ENCODE measurements at regions not wholly inside any gene's neighbourhood (a gene's known extent, or its start where the extent isn't known, plus 50 kb on each side); places are given as distances from the start of the nearest gene placed in this dataset.

DNA sequence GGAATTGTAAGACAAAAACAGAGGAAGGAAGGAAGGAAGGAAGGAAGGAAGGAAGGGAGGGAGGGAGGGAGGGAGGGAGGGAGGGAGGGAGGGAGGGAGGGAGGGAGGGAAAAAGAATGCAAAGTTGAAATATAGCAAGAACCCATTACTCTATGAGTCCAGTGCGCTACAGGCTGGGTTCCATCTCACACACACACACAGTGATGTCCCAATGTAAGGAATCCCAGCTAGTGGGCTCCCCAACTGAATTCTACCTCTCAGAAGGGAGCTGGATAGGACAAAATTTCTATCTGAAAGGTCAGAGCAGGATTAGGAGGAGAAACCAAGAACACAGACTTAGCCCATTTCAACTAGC, 173.4 kb downstream of the DAD1 start:
- no peak for DNase-seq (ENCODE audit: low spot score)

DNA sequence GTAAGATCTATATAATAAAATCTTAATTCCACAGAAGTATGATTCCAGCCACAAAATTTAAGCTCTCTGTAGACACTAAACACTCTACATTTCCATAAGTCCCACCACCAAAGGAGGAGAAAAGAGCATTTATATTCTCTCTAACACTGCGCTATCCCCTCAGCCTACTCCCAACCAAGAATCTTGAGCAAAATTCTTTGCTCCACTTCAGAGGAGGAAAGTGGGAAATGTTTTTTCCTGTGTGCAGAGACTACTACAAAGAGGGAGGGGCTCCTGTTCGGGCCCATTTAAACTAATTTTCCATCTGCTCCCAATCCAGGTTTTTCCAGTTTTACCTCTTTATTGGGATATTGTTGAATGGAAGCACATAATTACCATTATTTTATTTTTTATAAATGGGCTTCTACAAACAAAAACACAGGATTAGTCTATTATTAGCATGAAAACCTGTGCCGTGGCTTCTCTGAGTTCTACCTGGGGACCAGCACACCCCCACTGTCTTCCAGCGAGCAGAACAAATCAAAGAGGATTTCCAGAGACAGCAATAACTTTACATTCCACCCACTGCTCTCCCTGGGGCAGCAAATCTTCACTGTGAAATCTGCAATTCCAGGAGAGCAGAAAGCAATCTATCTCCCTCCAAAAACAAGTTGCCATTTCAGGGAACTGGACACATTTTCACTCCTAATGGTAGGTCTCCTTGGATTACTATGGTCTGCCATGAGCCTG, 174.0 kb downstream of the DAD1 start:
- no peak for DNase-seq (ENCODE audit: low spot score)

DNA sequence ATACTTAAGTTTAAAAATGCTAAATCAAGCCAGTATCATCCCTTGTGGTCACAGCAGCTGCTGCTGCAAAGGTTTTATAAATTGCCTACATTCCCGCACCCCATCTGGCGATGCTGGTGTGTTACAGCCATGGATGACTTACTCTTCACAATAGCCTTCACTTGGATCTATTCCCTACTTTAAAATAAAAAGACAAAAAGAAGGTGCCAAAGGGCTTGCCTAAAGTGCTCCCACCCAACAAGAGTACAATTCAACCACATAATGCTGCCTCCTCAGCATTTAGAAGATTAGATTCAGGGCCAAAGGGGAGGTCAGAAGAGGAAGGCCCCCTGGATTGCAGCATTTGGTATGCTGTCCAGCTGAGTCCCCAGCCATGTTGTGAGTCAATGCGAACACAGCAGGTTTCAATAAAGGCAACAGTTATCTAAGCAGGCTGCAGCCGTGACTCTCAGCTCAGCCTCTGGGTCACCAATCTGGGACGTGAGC, 176.1 kb downstream of the DAD1 start:
- no peak for DNase-seq (ENCODE audit: low spot score)

DNA sequence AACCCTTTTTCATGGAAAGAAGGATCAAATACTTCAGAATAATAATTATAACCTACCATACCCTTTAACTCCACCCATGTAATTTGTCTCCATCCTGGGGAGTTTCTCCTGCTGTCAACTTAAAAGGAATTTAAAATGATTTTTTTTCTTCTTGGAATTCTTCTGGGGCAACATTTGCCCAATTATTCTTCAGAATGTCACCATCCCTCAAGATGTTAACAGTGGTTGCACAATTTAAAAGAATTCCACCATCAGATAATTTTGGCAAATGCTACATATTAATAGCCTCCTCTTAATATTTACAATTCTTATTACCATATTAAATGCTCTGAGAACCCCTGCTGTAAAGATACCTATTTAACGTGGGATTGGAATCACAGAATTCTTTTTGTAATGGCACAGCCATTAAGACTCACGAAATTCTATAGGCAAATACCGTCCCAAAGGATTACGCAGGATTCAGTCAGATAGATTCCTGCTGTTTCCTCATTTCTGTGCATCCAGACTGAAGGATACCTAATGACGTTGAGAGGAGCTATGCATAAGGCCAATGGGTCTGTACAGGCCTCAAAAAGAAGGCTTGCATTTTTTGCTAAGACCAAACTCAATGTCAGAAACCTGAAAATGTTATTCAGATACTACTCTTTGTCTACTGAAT, 177.5 kb downstream of the DAD1 start:
- no peak for DNase-seq (ENCODE audit: low spot score)

DNA sequence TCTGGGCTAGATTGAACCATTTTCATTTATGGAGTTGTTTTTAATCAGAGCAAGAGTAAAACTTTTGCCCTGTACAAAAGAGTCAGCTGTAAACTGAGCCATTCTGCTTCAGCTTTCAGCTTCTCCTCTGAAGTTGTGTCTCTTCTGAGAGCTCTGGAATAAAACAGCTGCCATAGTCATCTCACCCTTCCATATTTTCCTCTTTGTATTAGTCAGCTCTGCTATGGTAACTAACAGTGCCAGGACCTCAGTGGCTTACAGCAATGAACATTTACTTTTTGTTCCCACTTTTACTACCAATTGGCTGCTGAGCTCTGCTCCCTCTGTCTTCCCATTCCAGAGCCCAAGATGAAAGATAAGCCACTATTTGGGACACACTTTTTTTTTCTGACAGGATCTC, 178.5 kb downstream of the DAD1 start:
- no peak for DNase-seq (ENCODE audit: low spot score)

DNA sequence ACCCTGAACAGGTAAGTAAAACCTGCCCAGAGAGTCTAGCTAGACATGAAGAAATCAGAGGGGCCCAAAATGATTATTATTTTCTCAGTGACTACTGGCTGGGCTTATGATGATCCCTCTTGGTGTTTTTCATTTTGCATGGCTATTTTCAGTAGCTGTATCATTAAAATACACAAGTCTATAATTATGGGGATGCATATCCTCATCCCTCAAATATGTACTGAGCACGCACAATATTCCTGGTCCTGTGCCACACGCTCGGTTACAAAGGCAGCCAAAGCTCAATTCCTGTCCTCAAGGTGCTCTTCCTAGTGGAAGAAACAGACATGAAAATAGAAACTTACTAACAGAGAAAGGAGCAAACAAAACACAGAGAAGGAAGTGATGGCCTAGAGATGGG, 180.0 kb downstream of the DAD1 start:
- no peak for DNase-seq (ENCODE audit: low spot score)

DNA sequence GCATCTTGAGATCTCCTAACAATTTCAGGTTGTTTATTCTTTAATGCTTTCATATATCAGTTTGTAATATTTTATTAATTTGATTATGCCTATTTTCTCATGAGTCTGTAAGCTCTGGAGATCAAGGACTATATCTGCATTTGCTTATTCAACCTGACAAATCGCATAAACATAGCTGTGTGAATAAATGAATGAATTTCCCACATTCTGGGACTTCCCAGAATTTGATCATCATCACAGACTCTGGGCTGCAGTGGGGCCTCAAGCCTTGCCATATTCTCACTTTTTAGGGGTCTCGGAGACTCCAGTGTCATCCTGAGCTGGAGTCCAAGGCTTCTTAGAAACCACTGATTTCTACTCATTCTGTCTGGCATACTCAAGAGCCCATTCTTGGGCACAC, 180.5 kb downstream of the DAD1 start:
- no peak for DNase-seq (ENCODE audit: low spot score)

GRCh38 chr14:22407033-22407432, 182.0 kb downstream of the DAD1 start:
- no peak for DNase-seq (ENCODE audit: low spot score)

- DNase-seq (ENCODE audit: low spot score) = no peak
Measured at GRCh38 chr14:22405201-22405600, 183.8 kb downstream of the DAD1 start.

DNA sequence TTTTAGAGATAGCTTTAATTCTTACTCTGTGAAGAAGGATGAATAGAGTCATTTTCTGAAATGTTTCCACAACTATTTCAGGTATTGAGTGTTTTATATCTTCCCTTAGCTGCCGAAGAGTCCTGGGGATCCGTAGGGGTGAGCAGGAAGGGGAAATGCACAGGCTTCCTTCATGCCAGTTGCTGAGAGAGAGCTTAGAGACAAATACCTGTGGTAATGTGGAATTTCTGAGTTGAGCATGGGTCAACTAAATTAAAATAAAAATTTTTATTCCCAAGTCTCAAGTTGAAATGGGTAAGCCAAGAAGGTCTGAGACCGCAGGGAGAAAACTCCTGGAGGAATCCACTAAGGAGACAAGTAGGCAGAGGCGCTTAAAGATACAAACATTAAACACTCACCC, 185.7 kb downstream of the DAD1 start:
- no peak for DNase-seq (ENCODE audit: low spot score)

- DNase-seq (ENCODE audit: low spot score) = no peak
Measured at GRCh38 chr14:22400655-22401259, 188.3 kb downstream of the DAD1 start.

DNA sequence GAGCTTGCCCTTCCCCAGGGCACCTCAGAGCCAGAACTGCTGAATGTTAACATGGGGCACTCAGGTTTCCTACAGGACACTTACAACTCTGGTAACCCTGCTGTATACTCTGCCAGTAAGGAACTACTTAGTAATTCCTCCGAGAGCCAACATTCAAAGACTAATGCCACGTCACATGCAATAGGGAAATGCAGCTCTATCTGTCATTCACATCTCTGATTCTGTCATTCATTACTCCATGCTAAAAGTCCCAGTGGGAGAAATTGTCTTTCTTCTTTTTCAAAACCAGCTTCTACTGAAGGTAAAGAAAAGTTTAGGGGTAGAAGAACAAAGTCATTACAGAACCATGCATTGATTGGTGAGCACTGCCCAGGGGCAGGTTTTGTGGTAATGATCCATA, 189.2 kb downstream of the DAD1 start:
- no peak for DNase-seq (ENCODE audit: low spot score)

DNA sequence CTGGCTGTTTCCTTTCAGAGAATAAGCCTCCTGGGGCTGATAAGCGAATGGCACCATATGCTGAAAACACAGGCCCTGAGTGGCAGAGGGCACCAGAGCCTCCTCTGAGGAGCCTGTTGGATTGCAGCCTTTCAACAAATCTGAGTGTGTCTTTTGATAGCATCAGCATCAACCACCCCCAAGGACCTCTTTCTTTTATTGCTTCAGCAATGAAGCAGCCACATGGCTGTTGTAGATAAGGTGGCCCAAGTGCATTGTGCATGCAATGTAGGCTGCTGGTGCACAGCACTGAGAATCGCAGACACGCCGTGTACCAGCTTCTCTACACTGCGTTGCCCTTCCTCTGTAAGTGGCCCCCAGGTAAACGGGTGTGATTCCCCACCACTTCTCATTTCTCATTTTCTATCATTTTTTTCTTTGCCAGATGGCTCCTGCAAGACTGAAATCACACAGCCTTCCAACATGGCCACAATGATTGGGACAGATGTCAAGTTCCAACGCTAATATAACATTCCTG, 191.7 kb downstream of the DAD1 start:
- DNase-seq (ENCODE audit: low spot score) = no peak

GRCh38 chr14:22395803-22396202, 193.2 kb downstream of the DAD1 start:
- no peak for DNase-seq (ENCODE audit: low spot score)

GRCh38 chr14:22394616-22395015, 194.4 kb downstream of the DAD1 start:
- no peak for DNase-seq (ENCODE audit: low spot score)

GRCh38 chr14:22393796-22394195, 195.2 kb downstream of the DAD1 start:
- DNase-seq (ENCODE audit: low spot score) = no peak

DNA sequence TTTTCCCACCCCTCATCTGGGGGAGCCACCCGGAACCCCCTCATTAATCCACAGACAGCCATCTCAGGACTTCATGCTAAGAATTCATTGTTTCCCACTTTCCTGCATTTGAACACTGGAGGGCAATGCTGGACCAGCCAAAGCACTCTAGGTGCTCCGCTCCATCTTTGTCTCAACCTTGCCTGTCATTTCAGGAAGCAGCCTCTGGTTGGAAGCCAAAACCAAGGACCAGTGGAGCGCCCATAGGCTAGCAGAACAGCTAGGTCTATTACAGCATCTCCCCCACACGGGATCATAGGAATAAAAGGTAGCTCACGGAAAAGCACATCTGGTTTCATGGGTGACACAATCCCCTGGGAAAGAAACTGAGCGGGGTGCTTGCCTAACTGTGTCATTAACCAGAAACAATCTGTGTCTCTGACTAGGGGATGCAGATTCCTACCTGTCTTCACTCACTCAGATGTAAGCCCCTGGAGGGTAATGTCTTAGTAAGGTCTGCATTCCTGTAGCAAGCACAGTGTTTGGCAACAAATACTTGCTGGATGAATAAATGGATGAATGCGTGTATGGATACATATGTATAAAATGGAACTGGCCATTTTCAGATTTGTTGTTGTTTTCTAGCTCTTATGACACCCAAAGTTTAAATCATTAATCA, 197.0 kb downstream of the DAD1 start:
- DNase-seq (ENCODE audit: low spot score) = no peak

GRCh38 chr14:22390824-22391461, 198.1 kb downstream of the DAD1 start:
- no peak for DNase-seq (ENCODE audit: low spot score)

- DNase-seq (ENCODE audit: low spot score) = no peak
Measured at GRCh38 chr14:22390195-22390594, 198.8 kb downstream of the DAD1 start.

GRCh38 chr14:22388669-22389595, 200.1 kb downstream of the DAD1 start:
- DNase-seq (ENCODE audit: low spot score) = no peak

GRCh38 chr14:22387776-22388241, 201.2 kb downstream of the DAD1 start:
- DNase-seq (ENCODE audit: low spot score) = no peak

Measured in activated CD4-positive, alpha-beta T cell treated with anti-CD3 and anti-CD28 coated beads, Interleukin-2, Interleukin-4, amounts not matched to agents 100 ng/mL and 50 ng/mL, durations not matched to agents 16 hours and 8 hours (primary cell).